ENCODE measurements at regions not wholly inside any gene's neighbourhood (a gene's known extent, or its start where the extent isn't known, plus 50 kb on each side); places are given as distances from the start of the nearest gene placed in this dataset.
A peak's percentile ranks its signal among the peaks of the same experiment; 100 is the strongest.
"Not testable (repeated sequence)": the region's sequence is repeated elsewhere in the genome, so short reads cannot be mapped to it uniquely, and the experiment has no call there.

DNA sequence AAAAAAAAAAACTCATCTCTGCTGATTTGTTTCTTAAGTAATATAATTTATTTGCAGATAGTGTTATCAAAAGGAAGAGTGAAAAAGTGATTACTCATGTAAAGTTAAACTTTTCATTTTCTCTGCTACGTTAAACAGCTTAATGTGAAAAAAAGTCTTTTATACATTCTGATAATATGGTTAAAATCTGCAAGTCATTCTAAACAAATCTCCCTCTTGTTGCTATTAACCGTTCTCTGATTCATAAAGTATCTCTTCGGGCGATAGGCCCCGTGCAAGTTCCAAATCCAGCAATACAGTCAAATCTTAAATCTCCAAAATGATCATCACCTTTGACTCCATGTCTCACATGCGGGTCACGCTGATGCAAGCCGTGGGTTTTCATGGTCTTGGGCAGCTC lies 732.0 kb downstream of the TAF11L14 start:
- DNase-seq (ENCODE audit: low read depth) = no peak

DNA sequence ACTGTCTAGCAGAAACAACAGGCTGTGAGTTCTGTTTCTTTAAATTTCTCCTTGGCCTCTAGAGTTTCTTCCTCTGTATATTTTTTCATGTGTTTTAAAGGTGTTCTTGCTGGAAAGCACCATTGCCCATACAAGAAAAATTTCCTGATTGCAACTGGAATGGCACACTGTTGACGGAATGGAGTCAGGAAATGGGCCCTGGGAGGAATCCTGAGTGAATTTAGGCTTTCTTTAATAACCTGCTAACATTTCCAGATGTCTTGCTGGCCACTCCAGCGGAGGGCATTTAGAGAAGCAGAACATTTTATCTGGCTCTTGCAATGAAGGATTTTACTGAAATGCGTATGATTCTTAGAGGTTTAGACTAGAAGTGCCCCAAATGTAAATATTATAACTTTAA lies 736.3 kb downstream of the TAF11L14 start:
- DNase-seq (ENCODE audit: low read depth) = no peak

DNA sequence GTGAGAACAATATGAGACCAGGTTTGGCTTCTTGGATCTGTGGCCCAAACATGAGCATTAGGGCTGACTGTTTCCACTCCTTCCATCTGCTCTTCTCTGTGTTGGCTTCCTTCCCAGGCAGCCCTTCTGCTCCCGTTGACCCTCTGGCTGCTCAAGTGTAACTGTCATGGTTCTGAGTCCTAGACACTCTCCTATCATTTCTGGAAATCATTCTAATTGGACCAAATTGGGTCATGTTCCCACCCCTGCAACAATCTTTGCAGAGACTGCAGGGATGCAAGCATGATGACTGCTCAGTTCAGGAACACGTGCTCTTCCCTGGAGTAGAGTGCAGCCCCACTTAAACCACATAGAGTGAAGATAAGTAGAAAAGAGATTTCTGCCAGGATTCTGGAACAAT lies 741.4 kb downstream of the TAF11L14 start:
- DNase-seq (ENCODE audit: low read depth) = no peak

DNA sequence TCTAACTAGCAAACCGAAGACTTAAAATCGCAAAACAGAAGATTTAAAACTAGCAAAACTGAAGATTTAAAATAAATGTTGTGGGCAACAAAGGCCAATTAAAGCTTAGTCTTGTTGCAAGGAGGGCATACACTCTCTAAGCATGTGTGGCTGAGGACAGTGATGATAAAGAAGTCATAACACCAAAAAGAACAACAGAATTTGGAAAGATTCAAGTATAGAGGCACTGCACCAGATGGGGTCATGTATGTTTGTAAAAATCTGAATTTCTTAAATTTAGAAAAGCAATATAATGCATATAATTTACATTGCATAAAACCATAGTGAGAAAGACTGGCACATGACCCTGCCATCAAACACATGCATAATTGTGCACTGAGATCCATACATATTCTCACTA lies 743.8 kb downstream of the TAF11L14 start:
- DNase-seq (ENCODE audit: low read depth) = no peak

DNA sequence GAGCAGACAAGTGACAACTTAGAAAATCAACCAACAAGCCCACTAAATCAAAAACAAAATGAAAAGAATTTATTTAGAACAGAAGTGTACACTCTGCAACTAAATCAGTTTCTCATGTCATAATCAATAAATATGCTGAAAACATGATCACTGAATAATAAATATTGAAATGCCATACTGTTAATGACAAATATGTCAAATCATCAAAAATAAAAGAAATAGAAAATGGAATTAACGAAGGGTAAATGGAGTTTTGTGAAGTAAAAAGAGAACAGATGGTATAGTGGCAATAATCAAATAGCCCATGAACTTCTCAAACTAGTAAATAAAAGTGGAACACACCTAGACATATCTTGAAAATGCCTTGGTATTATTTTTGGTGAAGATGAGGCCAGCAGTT lies 744.9 kb downstream of the TAF11L14 start:
- DNase-seq (ENCODE audit: low read depth) = no peak

- DNase-seq (ENCODE audit: low read depth) = no peak
These were observed 746.6 kb downstream of the TAF11L14 start for GRCh38 chr5:18380729-18381362.

DNA sequence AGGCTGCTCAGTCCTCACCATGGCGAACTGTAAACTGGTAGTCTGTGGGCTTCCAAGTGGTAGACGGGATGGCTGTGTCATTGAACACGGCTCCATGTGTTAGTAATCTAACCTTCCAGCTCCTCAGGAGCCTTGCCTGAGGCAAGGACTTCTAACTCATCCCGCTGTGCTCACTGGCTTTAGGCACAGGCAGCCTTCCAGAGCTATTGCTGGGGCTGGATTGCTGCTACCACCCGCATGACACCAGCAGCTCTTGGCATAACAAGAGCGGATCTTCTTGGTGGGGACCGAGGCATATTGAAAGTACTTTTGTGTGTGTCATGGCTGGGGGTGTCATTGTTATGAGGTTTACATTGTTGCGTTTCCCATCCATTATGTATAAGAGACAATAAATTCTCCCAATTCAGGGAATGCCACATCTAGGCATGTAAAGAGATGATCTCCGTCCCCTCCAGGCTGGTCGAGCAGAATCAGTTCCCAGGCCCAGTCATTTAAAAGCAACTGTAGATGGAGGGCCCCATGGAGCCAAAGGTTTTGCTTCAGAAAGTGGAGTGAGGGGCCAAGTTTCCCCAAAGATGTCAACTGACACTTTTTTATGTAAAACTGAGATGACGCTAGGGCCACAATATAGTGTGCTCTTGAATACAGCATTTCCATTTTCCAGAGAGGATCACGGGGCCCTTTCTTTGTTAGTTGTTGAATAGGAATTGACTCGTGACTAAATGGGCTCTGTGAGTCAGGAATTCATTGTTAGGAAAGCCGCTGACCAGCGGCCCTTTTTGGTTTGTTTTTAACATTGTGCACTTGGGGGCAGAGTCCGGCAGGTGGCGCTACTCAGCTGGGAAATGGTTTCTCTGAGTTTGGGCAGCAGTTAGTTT lies 759.5 kb downstream of the TAF11L14 start:
- DNase-seq (ENCODE audit: low read depth) = peak; percentile 8

GRCh38 chr5:18394443-18394804 lies 760.2 kb downstream of the TAF11L14 start:
- DNase-seq (ENCODE audit: low read depth) = no peak

- no peak for DNase-seq (ENCODE audit: low read depth)
These were observed 761.2 kb downstream of the TAF11L14 start for GRCh38 chr5:18395126-18396110.

DNA sequence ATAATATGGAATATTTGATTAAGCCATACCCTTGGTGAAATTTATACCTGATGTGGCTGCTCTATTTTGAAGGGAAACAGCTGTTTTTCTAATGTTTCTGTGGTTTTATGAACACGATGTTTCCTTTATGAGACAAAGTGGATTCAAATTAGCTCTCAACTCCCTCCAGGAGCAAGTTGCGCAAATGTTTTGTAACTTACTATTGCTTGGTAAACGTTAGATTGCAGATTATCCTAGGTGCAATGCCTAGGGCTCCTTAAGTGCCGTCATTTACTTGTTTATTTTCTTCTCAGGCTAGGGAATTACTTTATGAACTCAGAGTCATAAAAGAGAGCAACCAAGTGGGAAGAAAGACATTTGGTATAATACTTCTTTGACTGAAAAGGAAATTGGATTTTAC lies 763.1 kb downstream of the TAF11L14 start:
- no peak for DNase-seq (ENCODE audit: low read depth)

GRCh38 chr5:18397891-18398290 lies 763.6 kb downstream of the TAF11L14 start:
- no peak for DNase-seq (ENCODE audit: low read depth)

GRCh38 chr5:18399461-18400327 lies 765.4 kb downstream of the TAF11L14 start:
- not testable (repeated sequence) for DNase-seq (ENCODE audit: low read depth)

- no peak for DNase-seq (ENCODE audit: low read depth)
These were observed 768.9 kb downstream of the TAF11L14 start for GRCh38 chr5:18403141-18403540.

GRCh38 chr5:18403941-18404438 lies 769.7 kb downstream of the TAF11L14 start:
- DNase-seq (ENCODE audit: low read depth) = no peak

DNA sequence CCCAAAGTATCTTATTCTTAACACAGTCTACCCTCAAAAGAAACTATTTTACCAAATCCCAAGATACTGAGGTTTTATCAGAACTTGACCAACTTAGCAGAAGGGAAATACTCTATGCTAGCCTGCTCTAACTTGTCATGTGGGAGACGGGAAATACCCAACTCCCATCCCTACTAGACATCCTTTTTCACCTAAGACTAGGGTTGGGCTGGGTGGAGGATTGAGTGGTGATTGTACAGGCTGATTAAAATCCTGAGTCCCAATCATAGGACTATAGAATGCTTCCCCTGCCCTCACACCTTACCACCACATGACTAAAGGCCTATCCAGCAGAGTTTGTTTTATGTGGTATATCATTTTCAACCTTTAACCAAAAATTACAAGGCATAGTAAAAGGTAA lies 786.5 kb downstream of the TAF11L14 start:
- no peak for DNase-seq (ENCODE audit: low read depth)

DNA sequence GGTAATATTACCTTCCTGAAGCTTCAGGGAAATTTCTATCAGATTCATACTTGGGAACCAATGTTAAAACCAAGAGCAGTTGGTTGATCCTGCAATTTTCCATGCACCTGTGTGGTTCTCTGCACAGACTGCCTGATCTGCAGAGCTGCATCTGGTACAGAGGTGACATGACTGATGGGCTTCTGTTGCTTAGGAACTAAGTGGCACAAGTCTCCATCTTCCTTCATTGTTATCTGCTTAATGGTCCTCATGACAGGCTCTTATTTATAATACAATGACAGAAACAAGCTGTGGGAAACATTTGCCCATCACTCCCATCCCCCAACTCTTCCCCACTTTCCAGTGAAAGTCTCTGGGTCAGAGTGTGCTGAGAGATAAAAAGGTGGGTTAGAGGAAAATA lies 799.1 kb downstream of the TAF11L14 start:
- no peak for DNase-seq (ENCODE audit: low read depth)

DNA sequence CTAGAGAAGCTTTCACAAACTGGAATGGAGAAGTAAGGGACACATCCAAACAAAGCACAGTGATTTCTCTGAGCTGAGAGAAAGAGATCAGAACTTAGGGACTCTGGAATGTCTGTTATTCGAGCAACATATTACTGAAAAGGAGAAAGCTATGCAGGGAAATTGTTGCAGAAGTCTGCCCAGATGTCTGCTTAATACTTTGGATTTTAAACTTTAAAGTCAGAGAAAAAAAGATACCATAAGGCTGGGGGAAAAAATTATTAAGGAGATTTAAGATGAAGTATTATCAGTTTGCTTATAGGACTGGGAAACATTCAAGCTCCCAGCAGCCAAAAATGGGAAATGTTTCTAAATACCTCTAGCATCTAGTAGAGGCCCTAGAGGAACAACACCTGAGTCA lies 803.9 kb downstream of the TAF11L14 start:
- DNase-seq (ENCODE audit: low read depth) = no peak

- DNase-seq (ENCODE audit: low read depth) = no peak
These were observed 821.3 kb downstream of the TAF11L14 start for GRCh38 chr5:18455521-18455920.

GRCh38 chr5:18457255-18457654 lies 823.0 kb downstream of the TAF11L14 start:
- no peak for DNase-seq (ENCODE audit: low read depth)

DNA sequence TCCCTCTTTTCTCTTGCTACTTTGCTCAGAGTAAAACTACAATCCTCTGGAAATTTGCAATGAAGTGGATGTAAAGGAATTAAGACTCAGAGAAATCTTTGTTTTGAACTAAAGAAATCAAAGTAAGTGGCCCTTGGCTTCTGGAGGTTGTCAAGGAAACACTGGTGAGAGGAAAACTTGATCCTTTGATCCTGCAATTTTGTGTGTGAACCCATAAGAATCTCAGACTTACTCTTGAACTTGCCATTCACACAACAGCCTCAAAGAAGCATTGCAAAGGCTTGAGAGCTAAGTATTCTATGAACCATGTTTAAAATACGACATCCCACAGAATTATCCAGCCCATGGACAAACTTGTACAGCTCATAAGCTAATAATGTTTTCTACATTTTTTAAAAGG lies 827.5 kb downstream of the TAF11L14 start:
- no peak for DNase-seq (ENCODE audit: low read depth)

Measured in stimulated activated CD8-positive, alpha-beta memory T cell treated with anti-CD3 and anti-CD28 coated beads, Interleukin-4, amount 100 ng/mL, for 24 hours (primary cell).